HL-60 (cell line): ENCODE measurements at regions not wholly inside any gene's neighbourhood (a gene's known extent, or its start where the extent isn't known, plus 50 kb on each side); places are given as distances from the start of the nearest gene placed in this dataset.

ENCODE experiments used
- DNase-seq, 2 experiments: peaks; one replicate each; pipeline ENCODE4 v3.0.0-alpha.2; 2010 to 2020; ENCODE audit warnings: low read depth in 1 of 2, low spot score in 1 of 2
- H3K27ac ChIP-seq: fragments of 250-450 bp; sonication (Bioruptor Pico); replicated peaks from 2 replicates; pipeline ENCODE4 v1.5.1; 2020; ENCODE audit warnings: mild to moderate bottlenecking, moderate library complexity
- H3K27me3 ChIP-seq: fragments of 250-450 bp; sonication (Bioruptor Pico); 2 replicates; pipeline ENCODE4 v1.5.1; 2021; ENCODE audit warnings: mild to moderate bottlenecking, moderate library complexity; ENCODE audit not compliant: insufficient read depth, poor library complexity, severe bottlenecking
- H3K4me3 ChIP-seq: replicated peaks from 2 replicates; pipeline ENCODE4 v1.5.1; 2011; ENCODE audit warnings: mild to moderate bottlenecking, control low read depth, low read length; ENCODE audit not compliant: insufficient read depth
- GABPA ChIP-seq: IDR thresholded peaks from 2 replicates; pipeline ENCODE4 v1.6.1; 2012; ENCODE audit warnings: low read depth
- POLR2AphosphoS5 ChIP-seq: IDR thresholded peaks from 2 replicates; pipeline ENCODE4 v1.6.1; 2012; ENCODE audit warnings: low read depth
- SPI1 ChIP-seq: IDR thresholded peaks from 2 replicates; pipeline ENCODE4 v1.6.1; 2012; ENCODE audit warnings: low read depth, mild to moderate bottlenecking, borderline replicate concordance
- TF ChIP-seq, protein P1 (sequence below): IDR thresholded peaks from one replicate; pipeline ENCODE4 v1.5.1; 2011; ENCODE audit warnings: low read length, control low read depth, inconsistent platforms; ENCODE audit not compliant: insufficient read depth
- TF ChIP-seq, protein P2 (sequence below): IDR thresholded peaks from 2 replicates; pipeline ENCODE4 v1.6.1; 2012; ENCODE audit warnings: low read depth; ENCODE audit not compliant: insufficient replicate concordance

DNA sequence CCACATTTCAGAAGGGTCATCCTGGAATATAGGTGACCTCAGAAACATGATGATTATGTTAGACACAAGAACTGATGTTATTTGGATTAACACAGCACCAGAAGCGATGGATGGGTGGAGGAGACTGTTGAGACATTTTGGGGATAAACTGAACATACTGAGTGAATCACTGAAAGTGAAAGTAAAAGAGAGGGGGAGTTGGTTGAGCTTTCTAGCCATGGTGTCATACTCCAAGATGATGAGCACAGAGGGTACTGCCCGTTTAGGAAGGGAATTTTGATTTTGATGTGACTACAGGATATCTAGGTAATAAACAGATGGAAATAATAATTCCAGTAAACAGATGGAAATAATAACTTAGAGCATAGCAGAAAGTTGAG lies 248.0 kb upstream of the NPY start:
- no peaks in the 10 kb centered on the region for H3K27me3 ChIP-seq
- H3K27ac ChIP-seq = no peak overlapping the region
- no peak overlapping the region for H3K4me3 ChIP-seq
- DNase-seq = no peak
- TF ChIP-seq POLR2AphosphoS5 (no peak), GABPA (no peak), SPI1 (no peak)
- TF ChIP-seq, protein P1, sequence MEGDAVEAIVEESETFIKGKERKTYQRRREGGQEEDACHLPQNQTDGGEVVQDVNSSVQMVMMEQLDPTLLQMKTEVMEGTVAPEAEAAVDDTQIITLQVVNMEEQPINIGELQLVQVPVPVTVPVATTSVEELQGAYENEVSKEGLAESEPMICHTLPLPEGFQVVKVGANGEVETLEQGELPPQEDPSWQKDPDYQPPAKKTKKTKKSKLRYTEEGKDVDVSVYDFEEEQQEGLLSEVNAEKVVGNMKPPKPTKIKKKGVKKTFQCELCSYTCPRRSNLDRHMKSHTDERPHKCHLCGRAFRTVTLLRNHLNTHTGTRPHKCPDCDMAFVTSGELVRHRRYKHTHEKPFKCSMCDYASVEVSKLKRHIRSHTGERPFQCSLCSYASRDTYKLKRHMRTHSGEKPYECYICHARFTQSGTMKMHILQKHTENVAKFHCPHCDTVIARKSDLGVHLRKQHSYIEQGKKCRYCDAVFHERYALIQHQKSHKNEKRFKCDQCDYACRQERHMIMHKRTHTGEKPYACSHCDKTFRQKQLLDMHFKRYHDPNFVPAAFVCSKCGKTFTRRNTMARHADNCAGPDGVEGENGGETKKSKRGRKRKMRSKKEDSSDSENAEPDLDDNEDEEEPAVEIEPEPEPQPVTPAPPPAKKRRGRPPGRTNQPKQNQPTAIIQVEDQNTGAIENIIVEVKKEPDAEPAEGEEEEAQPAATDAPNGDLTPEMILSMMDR = no peak
- TF ChIP-seq, protein P2, sequence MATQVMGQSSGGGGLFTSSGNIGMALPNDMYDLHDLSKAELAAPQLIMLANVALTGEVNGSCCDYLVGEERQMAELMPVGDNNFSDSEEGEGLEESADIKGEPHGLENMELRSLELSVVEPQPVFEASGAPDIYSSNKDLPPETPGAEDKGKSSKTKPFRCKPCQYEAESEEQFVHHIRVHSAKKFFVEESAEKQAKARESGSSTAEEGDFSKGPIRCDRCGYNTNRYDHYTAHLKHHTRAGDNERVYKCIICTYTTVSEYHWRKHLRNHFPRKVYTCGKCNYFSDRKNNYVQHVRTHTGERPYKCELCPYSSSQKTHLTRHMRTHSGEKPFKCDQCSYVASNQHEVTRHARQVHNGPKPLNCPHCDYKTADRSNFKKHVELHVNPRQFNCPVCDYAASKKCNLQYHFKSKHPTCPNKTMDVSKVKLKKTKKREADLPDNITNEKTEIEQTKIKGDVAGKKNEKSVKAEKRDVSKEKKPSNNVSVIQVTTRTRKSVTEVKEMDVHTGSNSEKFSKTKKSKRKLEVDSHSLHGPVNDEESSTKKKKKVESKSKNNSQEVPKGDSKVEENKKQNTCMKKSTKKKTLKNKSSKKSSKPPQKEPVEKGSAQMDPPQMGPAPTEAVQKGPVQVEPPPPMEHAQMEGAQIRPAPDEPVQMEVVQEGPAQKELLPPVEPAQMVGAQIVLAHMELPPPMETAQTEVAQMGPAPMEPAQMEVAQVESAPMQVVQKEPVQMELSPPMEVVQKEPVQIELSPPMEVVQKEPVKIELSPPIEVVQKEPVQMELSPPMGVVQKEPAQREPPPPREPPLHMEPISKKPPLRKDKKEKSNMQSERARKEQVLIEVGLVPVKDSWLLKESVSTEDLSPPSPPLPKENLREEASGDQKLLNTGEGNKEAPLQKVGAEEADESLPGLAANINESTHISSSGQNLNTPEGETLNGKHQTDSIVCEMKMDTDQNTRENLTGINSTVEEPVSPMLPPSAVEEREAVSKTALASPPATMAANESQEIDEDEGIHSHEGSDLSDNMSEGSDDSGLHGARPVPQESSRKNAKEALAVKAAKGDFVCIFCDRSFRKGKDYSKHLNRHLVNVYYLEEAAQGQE = no peak

DNA sequence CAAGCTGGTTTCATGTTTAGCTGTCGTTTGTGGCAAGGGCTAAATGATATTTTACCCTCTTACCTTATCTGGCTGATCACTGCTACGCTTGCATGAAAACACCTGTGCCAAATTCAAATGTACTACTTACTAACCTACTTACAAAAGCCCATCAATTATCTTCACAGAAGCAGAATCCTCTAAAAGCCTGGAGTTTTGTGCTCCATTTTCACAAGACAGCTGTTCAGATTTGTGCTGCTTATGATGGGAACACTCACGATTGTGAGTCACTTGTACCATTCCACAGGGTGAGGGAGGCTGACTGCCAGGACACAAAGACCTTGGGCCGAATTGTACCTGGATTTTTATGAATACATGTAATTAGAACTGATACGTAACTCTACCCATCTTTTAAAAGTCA lies 245.0 kb upstream of the NPY start:
- no peak overlapping the region for H3K4me3 ChIP-seq
- DNase-seq = no peak
- TF ChIP-seq GABPA (no peak), SPI1 (no peak), POLR2AphosphoS5 (no peak)
- TF ChIP-seq, protein P1 = no peak
- TF ChIP-seq, protein P2 = no peak
- no peaks in the 10 kb centered on the region for H3K27me3 ChIP-seq
- H3K27ac ChIP-seq = no peak overlapping the region

DNA sequence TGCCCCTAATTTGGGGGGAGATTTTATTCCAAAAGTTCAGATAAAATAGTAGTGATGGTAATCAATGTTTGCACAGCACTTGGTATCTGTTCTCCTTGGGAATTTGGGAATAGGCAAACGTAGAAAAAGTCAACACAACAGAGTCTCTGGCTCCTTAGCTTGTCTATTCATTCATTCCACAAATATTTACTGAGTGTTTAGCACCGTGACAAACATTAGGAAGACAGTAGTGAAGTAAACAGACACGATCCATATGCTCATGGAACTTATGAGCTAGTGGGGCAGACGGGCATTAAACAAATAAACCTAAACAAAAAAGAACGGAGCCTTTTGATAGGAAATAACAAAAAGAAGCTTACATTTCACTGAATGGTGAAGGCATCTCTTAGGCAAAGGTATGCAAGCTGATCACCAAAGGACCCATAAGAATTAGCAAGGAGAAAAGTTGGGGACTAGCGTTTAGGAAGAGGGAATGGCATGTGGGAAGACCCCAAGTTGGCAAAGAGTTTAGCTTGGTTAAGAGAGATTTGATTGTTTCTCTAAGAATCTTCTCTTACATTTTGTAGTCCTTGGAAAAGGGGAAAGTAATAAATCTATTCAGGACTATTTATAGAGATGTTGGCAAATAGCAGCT lies 243.9 kb upstream of the NPY start:
- no peak for DNase-seq

More for the DNA sequence above, 243.9 kb upstream of the NPY start:
- H3K27ac ChIP-seq = no peak overlapping the region
- TF ChIP-seq, protein P2 = no peak
- TF ChIP-seq GABPA = no peak
- TF ChIP-seq POLR2AphosphoS5 = no peak
- TF ChIP-seq, protein P1 = no peak
- no peak for TF ChIP-seq SPI1
- H3K27me3 ChIP-seq = no peaks in the 10 kb centered on the region
- H3K4me3 ChIP-seq = no peak overlapping the region
